ENCODE measurements at regions not wholly inside any gene's neighbourhood (a gene's known extent, or its start where the extent isn't known, plus 50 kb on each side); places are given as distances from the start of the nearest gene placed in this dataset.

DNA sequence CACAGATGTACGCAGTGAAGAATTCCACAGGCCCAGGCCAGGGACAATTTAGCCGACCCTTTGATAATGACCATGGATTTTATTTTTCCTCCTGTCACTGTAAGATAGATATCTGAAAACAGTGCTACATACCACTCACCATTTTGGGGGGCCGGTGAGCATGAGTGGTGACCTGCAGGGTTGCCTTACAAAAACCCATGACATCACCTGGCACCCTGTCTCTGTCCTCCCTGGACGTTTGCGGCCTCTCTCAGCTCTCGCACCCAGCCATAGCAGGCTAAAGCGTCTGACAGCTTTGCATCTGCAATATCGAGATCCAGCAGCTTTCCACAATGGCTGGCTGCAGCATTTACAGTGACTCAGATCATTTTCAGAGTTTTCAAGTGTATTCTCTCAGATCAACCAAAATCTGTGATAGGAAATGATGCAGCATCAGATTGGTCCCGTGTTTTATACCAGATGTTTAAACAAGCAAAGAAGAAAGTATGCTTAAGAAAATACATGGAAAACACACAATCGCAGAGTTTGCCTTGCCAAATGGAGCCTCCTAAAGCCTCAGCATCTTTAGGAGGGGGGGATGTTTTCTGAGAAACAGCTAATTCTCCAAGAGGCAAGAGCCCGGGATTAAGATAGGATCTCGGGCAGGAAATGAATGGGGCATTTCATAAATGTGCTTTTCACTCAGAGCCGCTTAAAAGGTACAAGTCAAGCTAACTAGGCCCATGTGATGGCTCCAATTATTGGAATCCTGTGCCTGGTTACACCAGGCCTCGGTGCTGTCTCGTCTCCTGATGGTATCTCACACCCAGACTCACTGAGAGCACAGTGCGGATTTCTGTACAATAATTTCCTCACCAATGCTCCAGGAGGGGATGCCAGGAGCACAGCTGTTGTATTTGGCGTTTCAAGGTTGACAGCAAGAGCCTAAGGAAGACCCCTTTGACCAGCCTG, 257.3 kb downstream of the XXYLT1 start:
- no peak for DNase-seq (ENCODE audit: low read depth)
- H3K4me3 ChIP-seq (ENCODE audit: low read depth, low read length) = no peak overlapping the region
- TF ChIP-seq, protein P1, sequence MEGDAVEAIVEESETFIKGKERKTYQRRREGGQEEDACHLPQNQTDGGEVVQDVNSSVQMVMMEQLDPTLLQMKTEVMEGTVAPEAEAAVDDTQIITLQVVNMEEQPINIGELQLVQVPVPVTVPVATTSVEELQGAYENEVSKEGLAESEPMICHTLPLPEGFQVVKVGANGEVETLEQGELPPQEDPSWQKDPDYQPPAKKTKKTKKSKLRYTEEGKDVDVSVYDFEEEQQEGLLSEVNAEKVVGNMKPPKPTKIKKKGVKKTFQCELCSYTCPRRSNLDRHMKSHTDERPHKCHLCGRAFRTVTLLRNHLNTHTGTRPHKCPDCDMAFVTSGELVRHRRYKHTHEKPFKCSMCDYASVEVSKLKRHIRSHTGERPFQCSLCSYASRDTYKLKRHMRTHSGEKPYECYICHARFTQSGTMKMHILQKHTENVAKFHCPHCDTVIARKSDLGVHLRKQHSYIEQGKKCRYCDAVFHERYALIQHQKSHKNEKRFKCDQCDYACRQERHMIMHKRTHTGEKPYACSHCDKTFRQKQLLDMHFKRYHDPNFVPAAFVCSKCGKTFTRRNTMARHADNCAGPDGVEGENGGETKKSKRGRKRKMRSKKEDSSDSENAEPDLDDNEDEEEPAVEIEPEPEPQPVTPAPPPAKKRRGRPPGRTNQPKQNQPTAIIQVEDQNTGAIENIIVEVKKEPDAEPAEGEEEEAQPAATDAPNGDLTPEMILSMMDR (IDR thresholded peaks at IDR 0.05; ENCODE audit: control insufficient read depth, extremely low read depth, insufficient read depth) = no peak

DNA sequence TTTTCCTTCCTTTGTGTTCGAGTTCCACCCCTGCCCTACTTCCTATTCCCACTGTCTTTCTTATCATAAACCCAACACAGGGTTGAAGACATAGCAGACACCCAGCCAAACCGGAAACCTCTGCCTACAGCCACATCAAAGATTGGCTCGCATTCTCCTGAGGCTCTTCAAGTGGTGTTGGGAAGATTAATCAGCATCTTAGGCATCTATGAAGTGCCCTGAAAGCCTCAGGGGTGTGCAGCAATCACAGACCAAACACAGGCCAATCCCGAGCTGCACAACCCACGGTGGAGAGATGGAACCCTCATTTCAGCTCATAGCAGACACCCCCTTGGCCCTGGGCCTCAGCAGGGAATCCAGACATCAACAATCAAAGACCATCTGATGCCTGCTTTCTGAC, 255.9 kb downstream of the XXYLT1 start:
- TF ChIP-seq, protein P1 (IDR thresholded peaks at IDR 0.05; ENCODE audit: control insufficient read depth, extremely low read depth, insufficient read depth) = no peak
- no peak for DNase-seq (ENCODE audit: low read depth)
- no peak overlapping the region for H3K4me3 ChIP-seq (ENCODE audit: low read depth, low read length)

DNA sequence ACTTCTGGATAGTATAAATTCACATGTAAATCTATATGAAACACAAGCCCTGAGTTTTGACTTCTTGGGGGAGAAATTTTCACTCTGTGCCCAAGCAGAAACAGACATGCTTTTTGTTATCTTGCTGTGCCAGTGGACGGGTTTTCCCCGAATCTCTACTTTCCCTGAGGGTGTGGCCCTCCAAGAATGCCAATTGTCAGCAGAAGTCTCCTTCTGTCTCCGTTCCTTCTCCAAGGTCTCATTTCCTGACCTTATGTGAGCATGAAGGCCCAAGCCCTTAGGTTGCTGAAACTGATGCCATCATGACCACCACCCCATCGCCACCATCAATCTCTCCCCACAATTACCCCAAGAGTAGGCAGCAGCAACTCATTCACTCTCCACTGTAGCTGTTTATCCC, 253.8 kb downstream of the XXYLT1 start:
- TF ChIP-seq, protein P1 (IDR thresholded peaks at IDR 0.05; ENCODE audit: control insufficient read depth, extremely low read depth, insufficient read depth) = no peak
- DNase-seq (ENCODE audit: low read depth) = no peak
- no peak overlapping the region for H3K4me3 ChIP-seq (ENCODE audit: low read depth, low read length)

Data from LNCaP clone FGC (cell line).